IMR-90 (cell line): ENCODE measurements at regions not wholly inside any gene's neighbourhood (a gene's known extent, or its start where the extent isn't known, plus 50 kb on each side); places are given as distances from the start of the nearest gene placed in this dataset.

Source experiments
- ATAC-seq: fragments of 200-7000 bp; cut with Tn5 transposase; 2 replicates; pipeline ENCODE4 v1.9.1; 2020; ENCODE audit warnings: low read depth, mild to moderate bottlenecking, moderate library complexity
- BruUV-seq: library from RNA; stranded (reverse); fragments of 400-500 nt; replicated peaks from 2 replicates; lab custom pipeline; 2021; lab: Mats Ljungman, UMichigan
- CTCF ChIA-PET: fragments of 300-600 bp; formaldehyde crosslinking; extraction: SDS; loops from one replicate; lab custom pipeline; 2021; ENCODE audit warnings: antibody characterized with exemption; lab: Yijun Ruan, JAX
- POLR2A ChIA-PET: fragments of 300-600 bp; sonication (Branson Sonifier 250); formaldehyde crosslinking; loops from one replicate; lab custom pipeline; 2022; ENCODE audit warnings: antibody characterized with exemption; ENCODE audit not compliant: unreplicated experiment; lab: Charles Lee
- DNase-seq: peaks from one replicate; pipeline ENCODE4 v3.0.0; 2013
- H2AFZ ChIP-seq: replicated peaks from 2 replicates; pipeline ENCODE3; 2013; ENCODE audit warnings: low read length, mild to moderate bottlenecking; ENCODE audit not compliant: poor library complexity
- H2AK5ac ChIP-seq: 2 replicates; pipeline ENCODE4 v1.6.1; 2013; ENCODE audit warnings: low read depth, low read length, inconsistent platforms
- H2AK9ac ChIP-seq: replicated peaks from 2 replicates; pipeline ENCODE3; 2013; ENCODE audit warnings: mild to moderate bottlenecking, low read depth, low read length, moderate library complexity; ENCODE audit not compliant: poor library complexity
- H2BK120ac ChIP-seq: 2 replicates; pipeline ENCODE4 v1.6.1; 2013; ENCODE audit warnings: low read depth, low read length, inconsistent platforms
- H2BK15ac ChIP-seq: 3 replicates; pipeline ENCODE4 v1.6.1; 2013; ENCODE audit warnings: low read depth, low read length, inconsistent platforms
- H2BK20ac ChIP-seq: 2 replicates; pipeline ENCODE4 v1.6.1; 2013; ENCODE audit warnings: low read depth, mild to moderate bottlenecking, inconsistent platforms, low read length, moderate library complexity
- H2BK5ac ChIP-seq: 2 replicates; pipeline ENCODE4 v1.6.1; 2013; ENCODE audit warnings: mild to moderate bottlenecking, low read depth, low read length, inconsistent platforms; ENCODE audit not compliant: poor library complexity, severe bottlenecking
- H3K14ac ChIP-seq: replicated peaks from 2 replicates; pipeline ENCODE4 v1.6.1; 2013; ENCODE audit warnings: low read depth, low read length, inconsistent platforms
- H3K18ac ChIP-seq: 2 replicates; pipeline ENCODE4 v1.6.1; 2013; ENCODE audit warnings: low read depth, low read length, control low read depth
- H3K23ac ChIP-seq: 2 replicates; pipeline ENCODE4 v1.6.1; 2013; ENCODE audit warnings: low read depth, low read length, inconsistent platforms
- H3K27ac ChIP-seq: 2 replicates; pipeline ENCODE4 v1.5.1; 2013; ENCODE audit warnings: mild to moderate bottlenecking, control low read depth, low read length; ENCODE audit not compliant: insufficient read depth
- H3K27me3 ChIP-seq: 2 replicates; pipeline ENCODE4 v1.6.1; 2013; ENCODE audit warnings: low read length; ENCODE audit not compliant: control insufficient read depth, insufficient read depth
- H3K36me3 ChIP-seq: 2 replicates; pipeline ENCODE4 v1.6.1; 2013; ENCODE audit warnings: low read length, mixed read lengths; ENCODE audit not compliant: control insufficient read depth, insufficient read depth
- H3K4ac ChIP-seq: 2 replicates; pipeline ENCODE4 v1.6.1; 2013; ENCODE audit warnings: low read depth, low read length, inconsistent platforms
- H3K4me1 ChIP-seq: 2 replicates; pipeline ENCODE4 v1.6.1; 2013; ENCODE audit warnings: low read length, mixed read lengths; ENCODE audit not compliant: control insufficient read depth, insufficient read depth
- H3K4me2 ChIP-seq: 2 replicates; pipeline ENCODE4 v1.6.1; 2013; ENCODE audit warnings: low read depth, mild to moderate bottlenecking, control low read depth, low read length, moderate library complexity
- H3K4me3 ChIP-seq: 2 replicates; pipeline ENCODE4 v1.5.1; 2013; ENCODE audit warnings: low read depth, mild to moderate bottlenecking, control low read depth, low read length, moderate library complexity; ENCODE audit not compliant: insufficient read depth
- H3K56ac ChIP-seq: 2 replicates; pipeline ENCODE4 v1.6.1; 2013; ENCODE audit warnings: low read length, inconsistent platforms; ENCODE audit not compliant: insufficient read depth; ENCODE audit errors: extremely low read depth
- H3K79me1 ChIP-seq, 2 experiments: 2 replicates each; pipeline ENCODE4 v1.6.1; 2013; ENCODE audit warnings: low read length in 2 of 2, inconsistent platforms in 1 of 2, low read depth in 1 of 2
- H3K9ac ChIP-seq: 2 replicates; pipeline ENCODE4 v1.6.1; 2013; ENCODE audit warnings: low read depth, low read length, control low read depth
- H3K9me1 ChIP-seq: 2 replicates; pipeline ENCODE4 v1.6.1; 2013; ENCODE audit warnings: low read length, inconsistent platforms; ENCODE audit not compliant: insufficient read depth
- H3K9me3 ChIP-seq: 2 replicates; pipeline ENCODE4 v1.6.1; 2013; ENCODE audit warnings: low read length; ENCODE audit not compliant: control insufficient read depth, insufficient read depth
- H4K20me1 ChIP-seq: 2 replicates; pipeline ENCODE4 v1.6.1; 2013; ENCODE audit warnings: low read length, inconsistent platforms; ENCODE audit not compliant: insufficient read depth
- H4K5ac ChIP-seq: 2 replicates; pipeline ENCODE4 v1.6.1; 2013; ENCODE audit warnings: mild to moderate bottlenecking, low read depth, low read length, control low read depth
- H4K8ac ChIP-seq, 2 experiments: 2 replicates each; pipeline ENCODE4 v1.6.1; 2013; ENCODE audit warnings: low read depth in 2 of 2, low read length in 2 of 2, control low read depth in 1 of 2, inconsistent platforms in 1 of 2
- H4K91ac ChIP-seq: 2 replicates; pipeline ENCODE4 v1.6.1; 2013; ENCODE audit warnings: low read depth, low read length, inconsistent platforms; ENCODE audit not compliant: insufficient read depth
- BHLHE40 ChIP-seq: fragments of 150-350 bp; IDR thresholded peaks from 2 replicates; pipeline ENCODE4 v1.6.1; 2016; ENCODE audit warnings: mild to moderate bottlenecking, low read depth, low read length
- CHD1 ChIP-seq: IDR thresholded peaks from 2 replicates; pipeline ENCODE4 v1.6.1; 2012; ENCODE audit warnings: low read depth, low read length, improper control_type of control experiment
- ELK1 ChIP-seq: fragments of 150-350 bp; IDR thresholded peaks from 2 replicates; pipeline ENCODE4 v1.6.1; 2016; ENCODE audit warnings: low read depth, mild to moderate bottlenecking, low read length, moderate library complexity, borderline replicate concordance
- MAFK ChIP-seq: IDR thresholded peaks from 2 replicates; pipeline ENCODE4 v1.6.1; 2012; ENCODE audit warnings: low read depth, low read length, improper control_type of control experiment
- MAZ ChIP-seq: IDR thresholded peaks from 2 replicates; pipeline ENCODE4 v1.6.1; 2012; ENCODE audit warnings: low read depth, mild to moderate bottlenecking, low read length, improper control_type of control experiment, moderate library complexity, borderline replicate concordance
- MXI1 ChIP-seq: IDR thresholded peaks from 2 replicates; pipeline ENCODE4 v1.6.1; 2012; ENCODE audit warnings: low read depth, mild to moderate bottlenecking, low read length, moderate library complexity, borderline replicate concordance
- NFE2L2 ChIP-seq: fragments of 150-350 bp; IDR thresholded peaks from 2 replicates; pipeline ENCODE4 v1.6.1; 2016; ENCODE audit warnings: low read depth, mild to moderate bottlenecking, low read length
- SMC3 ChIP-seq: fragments of 150-350 bp; IDR thresholded peaks from 2 replicates; pipeline ENCODE4 v1.6.1; 2016; ENCODE audit warnings: low read depth, mild to moderate bottlenecking, antibody characterized with exemption, low read length, moderate library complexity
- USF2 ChIP-seq: fragments of 150-350 bp; IDR thresholded peaks from 2 replicates; pipeline ENCODE4 v1.6.1; 2017; ENCODE audit warnings: mild to moderate bottlenecking, antibody characterized with exemption, low read length, low read depth
- dilution Hi-C: fragments of 300-500 bp; cut with HindIII; formaldehyde crosslinking; loops from one replicate; pipeline ENCODE4 v1.14.3; 2018; ENCODE audit warnings: low sequenced_read_pairs; ENCODE audit not compliant: unreplicated experiment
- in situ Hi-C: fragments of 300-500 bp; cut with MboI; formaldehyde crosslinking; loops from 3 replicates; pipeline ENCODE4 v1.14.3; 2019; ENCODE audit warnings: low sequenced_read_pairs, inconsistent platforms, mixed read lengths
- intact Hi-C: fragments of 100-400 bp; cut with micrococcal nuclease; formaldehyde crosslinking; loops from 2 replicates; pipeline ENCODE4 v1.10.0; 2022

DNA sequence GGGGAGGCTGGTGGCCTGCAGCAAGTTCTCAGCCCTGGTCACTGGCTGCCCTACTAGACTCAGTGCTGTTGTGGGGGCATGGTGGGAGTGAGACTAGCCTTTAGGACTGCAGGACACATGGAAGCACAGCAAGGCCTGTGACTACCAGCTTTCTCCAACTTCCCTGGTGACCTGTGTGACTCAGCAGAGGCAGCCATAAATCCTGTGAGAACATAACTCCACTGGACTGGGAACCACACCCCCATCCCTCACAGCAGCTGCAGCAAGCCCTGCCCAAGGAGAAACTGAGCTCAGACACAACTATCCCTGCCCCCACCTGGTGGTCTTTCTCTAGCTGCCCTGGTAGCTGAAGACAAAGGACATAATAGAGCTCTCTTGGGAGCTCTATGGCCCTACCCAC, 111.3 kb downstream of the DCLK3 start:
- H3K4ac ChIP-seq = no peak overlapping the region
- DNase-seq (peak; percentile 57), ATAC-seq (no peak)
- peak overlapping the region; percentile 34; the same call in 1 of the 2 replicates for H3K18ac ChIP-seq
- no TSS peak for BruUV-seq
- H2BK15ac ChIP-seq = no peak overlapping the region
- H3K9me1 ChIP-seq = peaks cover 6% of the 10 kb centered on the region; the same call in 1 of the 2 replicates
- H3K4me2 ChIP-seq = no peak overlapping the region
- H2BK120ac ChIP-seq = 0 out of 2 replicates have a peak overlapping the region, but pooled peaks have one; percentile 5
- H3K14ac ChIP-seq = no peak overlapping the region
- H3K4me1 ChIP-seq = peaks cover 19% of the 10 kb centered on the region
- no peak overlapping the region; a peak in 1 of 4 replicates for H4K8ac ChIP-seq
- intact Hi-C loops = no loop called here
- no peaks in the 10 kb centered on the region for H3K79me1 ChIP-seq
- no peaks in the 10 kb centered on the region for H3K36me3 ChIP-seq
- no peak overlapping the region for H2BK5ac ChIP-seq
- dilution Hi-C loops = no loop called here
- H3K23ac ChIP-seq = no peak overlapping the region
- ChIA-PET POLR2A (no interaction called here), CTCF (no interaction called here)
- no peak overlapping the region for H4K91ac ChIP-seq
- H2AK9ac ChIP-seq = no peak overlapping the region
- no peaks in the 10 kb centered on the region for H3K27me3 ChIP-seq
- H2AFZ ChIP-seq = peak overlapping the region; percentile 81
- no peaks in the 10 kb centered on the region for H3K9me3 ChIP-seq
- H3K9ac ChIP-seq = no peak overlapping the region
- no peak overlapping the region for H3K4me3 ChIP-seq
- TF ChIP-seq SMC3 (no peak), NFE2L2 (no peak), BHLHE40 (no peak), USF2 (no peak), ELK1 (no peak), MAFK (no peak), MXI1 (no peak), MAZ (no peak), CHD1 (no peak)
- H3K56ac ChIP-seq = no peak overlapping the region
- in situ Hi-C loops = no loop called here
- no peak overlapping the region for H4K5ac ChIP-seq
- peak overlapping the region; percentile 64; the same call in 1 of the 2 replicates for H2BK20ac ChIP-seq
- no peaks in the 10 kb centered on the region for H4K20me1 ChIP-seq
- H2AK5ac ChIP-seq = no peak overlapping the region
- H3K27ac ChIP-seq = no peak overlapping the region
